GM13976 (cell line): ENCODE measurements at regions not wholly inside any gene's neighbourhood (a gene's known extent, or its start where the extent isn't known, plus 50 kb on each side); places are given as distances from the start of the nearest gene placed in this dataset.

Source experiments
- DNase-seq: peaks from one replicate; pipeline ENCODE4 v3.0.0; 2012; ENCODE audit warnings: low spot score
- CTCF ChIP-seq: IDR thresholded peaks from 2 replicates; pipeline ENCODE4 v1.5.1; 2012; ENCODE audit warnings: borderline replicate concordance, mild to moderate bottlenecking; ENCODE audit not compliant: insufficient read depth; ENCODE audit errors: extremely low read depth, missing control alignments, control extremely low read depth
- in situ Hi-C: fragments of 300-500 bp; cut with MboI; formaldehyde crosslinking; loops from one replicate; pipeline ENCODE4 v1.12.0; 2022; ENCODE audit warnings: low sequenced_read_pairs, mixed read lengths, inconsistent platforms; ENCODE audit not compliant: unreplicated experiment

DNA sequence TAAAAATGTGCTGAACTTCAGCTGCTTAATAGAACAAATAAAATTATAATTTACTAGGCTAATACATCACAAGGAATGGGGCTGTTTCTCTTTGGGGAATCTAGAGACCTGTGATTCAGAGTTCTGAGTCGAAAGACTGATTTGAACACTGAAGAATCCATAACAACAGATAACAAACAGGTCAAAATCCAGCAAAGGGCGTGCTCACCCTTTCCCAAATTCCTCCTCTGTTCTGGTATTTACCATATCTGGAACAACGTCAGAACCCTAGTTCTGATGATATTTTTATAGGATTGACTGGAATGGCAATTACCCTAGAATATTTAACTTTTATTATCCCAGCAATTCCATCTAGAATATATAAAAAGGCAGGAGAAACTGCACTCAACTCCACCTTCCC is 66.0 kb upstream of the ITGA6 start:
- TF ChIP-seq CTCF, result no peak
- in situ Hi-C loops, result no loop called here
- DNase-seq, result no peak

GRCh38 chr2:172361840-172362239 is 65.5 kb upstream of the ITGA6 start:
- no peak for TF ChIP-seq CTCF
- no peak for DNase-seq
- in situ Hi-C loops, result no loop called here

GRCh38 chr2:172364261-172364660 is 63.1 kb upstream of the ITGA6 start:
- DNase-seq, result no peak
- in situ Hi-C loops, result no loop called here
- TF ChIP-seq CTCF, result no peak

- in situ Hi-C loops, result no loop called here
Measured at GRCh38 chr2:172366596-172367150, 60.7 kb upstream of the ITGA6 start.

GRCh38 chr2:172370821-172371455 is 56.4 kb upstream of the ITGA6 start:
- DNase-seq, result no peak
- in situ Hi-C loops, result no loop called here
- no peak for TF ChIP-seq CTCF

More at GRCh38 chr2:172366596-172367150, 60.7 kb upstream of the ITGA6 start:
- DNase-seq, result no peak
- TF ChIP-seq CTCF, result no peak

GRCh38 chr2:172372436-172372835 is 55.0 kb upstream of the ITGA6 start:
- no peak for DNase-seq
- in situ Hi-C loops, result no loop called here
- TF ChIP-seq CTCF, result no peak
